ENCODE measurements at regions not wholly inside any gene's neighbourhood (a gene's known extent, or its start where the extent isn't known, plus 50 kb on each side); places are given as distances from the start of the nearest gene placed in this dataset.
A peak's percentile ranks its signal among the peaks of the same experiment; 100 is the strongest.

GRCh38 chr2:203812294-203813221 is 55.0 kb upstream of the CTLA4 start (continued):
- TF ChIP-seq GZF1 (CRISPR knock-in tag; IDR thresholded peaks at IDR 0.05) (no peak), ZBTB21 (CRISPR knock-in tag; IDR thresholded peaks at IDR 0.05) (no peak), ARID3A (IDR thresholded peaks at IDR 0.05; ENCODE audit: low read depth, low read length) (peak; percentile 92), MEIS1 (CRISPR knock-in tag; IDR thresholded peaks at IDR 0.05; ENCODE audit: borderline replicate concordance) (no peak), ZBTB8A (CRISPR knock-in tag; IDR thresholded peaks at IDR 0.05; ENCODE audit: borderline replicate concordance, low read depth) (no peak), THAP8 (CRISPR knock-in tag; IDR thresholded peaks at IDR 0.05; ENCODE audit: borderline replicate concordance) (no peak), SALL1 (CRISPR knock-in tag; IDR thresholded peaks at IDR 0.05) (peak; percentile 6; the same call in 1 of the 2 replicates), KLF9 (CRISPR knock-in tag; IDR thresholded peaks at IDR 0.05; ENCODE audit: low read depth) (no peak), NFIB (CRISPR knock-in tag; IDR thresholded peaks at IDR 0.05; ENCODE audit: borderline replicate concordance) (no peak), ZSCAN25 (CRISPR knock-in tag; IDR thresholded peaks at IDR 0.05) (no peak), RAD51 (IDR thresholded peaks at IDR 0.05; ENCODE audit: borderline replicate concordance) (no peak), ZNF768 (CRISPR knock-in tag; IDR thresholded peaks at IDR 0.05) (no peak), ZNF746 (CRISPR knock-in tag; IDR thresholded peaks at IDR 0.05) (no peak), HMG20A (CRISPR knock-in tag; IDR thresholded peaks at IDR 0.05; ENCODE audit: borderline replicate concordance) (peak; percentile 93), POLR2AphosphoS2 (IDR thresholded peaks at IDR 0.05; ENCODE audit: low read depth, low read length) (no peak), ZNF138 (CRISPR knock-in tag; IDR thresholded peaks at IDR 0.05; ENCODE audit: low read depth) (no peak), THYN1 (CRISPR knock-in tag; IDR thresholded peaks at IDR 0.05; ENCODE audit: borderline replicate concordance, low read depth) (no peak), YEATS4 (CRISPR knock-in tag; IDR thresholded peaks at IDR 0.05; ENCODE audit: borderline replicate concordance) (peak; percentile 55; the same call in 1 of the 2 replicates), IRF1 (CRISPR knock-in tag; IDR thresholded peaks at IDR 0.05; ENCODE audit: low read depth) (no peak), MLLT10 (CRISPR knock-in tag; IDR thresholded peaks at IDR 0.05) (no peak), ELF4 (CRISPR knock-in tag; IDR thresholded peaks at IDR 0.05; ENCODE audit: borderline replicate concordance) (no peak), HOXA7 (CRISPR knock-in tag; IDR thresholded peaks at IDR 0.05) (no peak), ZNF180 (CRISPR knock-in tag; IDR thresholded peaks at IDR 0.05; ENCODE audit: borderline replicate concordance, low read depth) (no peak)
- TF ChIP-seq, protein P1, sequence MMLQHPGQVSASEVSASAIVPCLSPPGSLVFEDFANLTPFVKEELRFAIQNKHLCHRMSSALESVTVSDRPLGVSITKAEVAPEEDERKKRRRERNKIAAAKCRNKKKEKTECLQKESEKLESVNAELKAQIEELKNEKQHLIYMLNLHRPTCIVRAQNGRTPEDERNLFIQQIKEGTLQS (CRISPR knock-in tag; IDR thresholded peaks at IDR 0.05) = no peak
- TF ChIP-seq, protein P2, sequence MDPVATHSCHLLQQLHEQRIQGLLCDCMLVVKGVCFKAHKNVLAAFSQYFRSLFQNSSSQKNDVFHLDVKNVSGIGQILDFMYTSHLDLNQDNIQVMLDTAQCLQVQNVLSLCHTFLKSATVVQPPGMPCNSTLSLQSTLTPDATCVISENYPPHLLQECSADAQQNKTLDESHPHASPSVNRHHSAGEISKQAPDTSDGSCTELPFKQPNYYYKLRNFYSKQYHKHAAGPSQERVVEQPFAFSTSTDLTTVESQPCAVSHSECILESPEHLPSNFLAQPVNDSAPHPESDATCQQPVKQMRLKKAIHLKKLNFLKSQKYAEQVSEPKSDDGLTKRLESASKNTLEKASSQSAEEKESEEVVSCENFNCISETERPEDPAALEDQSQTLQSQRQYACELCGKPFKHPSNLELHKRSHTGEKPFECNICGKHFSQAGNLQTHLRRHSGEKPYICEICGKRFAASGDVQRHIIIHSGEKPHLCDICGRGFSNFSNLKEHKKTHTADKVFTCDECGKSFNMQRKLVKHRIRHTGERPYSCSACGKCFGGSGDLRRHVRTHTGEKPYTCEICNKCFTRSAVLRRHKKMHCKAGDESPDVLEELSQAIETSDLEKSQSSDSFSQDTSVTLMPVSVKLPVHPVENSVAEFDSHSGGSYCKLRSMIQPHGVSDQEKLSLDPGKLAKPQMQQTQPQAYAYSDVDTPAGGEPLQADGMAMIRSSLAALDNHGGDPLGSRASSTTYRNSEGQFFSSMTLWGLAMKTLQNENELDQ (CRISPR knock-in tag; IDR thresholded peaks at IDR 0.05; ENCODE audit: borderline replicate concordance) = no peak

Data from HepG2 (cell line).